Type B pancreatic cell (in vitro differentiated cells): ENCODE measurements at regions not wholly inside any gene's neighbourhood (a gene's known extent, or its start where the extent isn't known, plus 50 kb on each side); places are given as distances from the start of the nearest gene placed in this dataset.

ENCODE experiments used
- DNase-seq: peaks from one replicate; pipeline ENCODE4 v3.0.0; 2021; ENCODE audit warnings: mixed read lengths; ENCODE audit not compliant: unreplicated experiment; ENCODE audit errors: extremely low spot score
- H3K27ac Mint-ChIP-seq: 2 replicates; pipeline ENCODE4 v1.8.0; 2021; ENCODE audit warnings: mild to moderate bottlenecking, mixed read lengths
- H3K27me3 Mint-ChIP-seq: 2 replicates; pipeline ENCODE4 v1.8.0; 2021; ENCODE audit warnings: mixed read lengths
- H3K36me3 Mint-ChIP-seq: 2 replicates; pipeline ENCODE4 v1.8.0; 2021; ENCODE audit warnings: mixed read lengths
- H3K4me1 Mint-ChIP-seq: one replicate; pipeline ENCODE4 v1.8.0; 2021; ENCODE audit warnings: mixed read lengths; ENCODE audit not compliant: unreplicated experiment
- H3K4me3 Mint-ChIP-seq: 2 replicates; pipeline ENCODE4 v1.8.0; 2021; ENCODE audit warnings: mild to moderate bottlenecking, mixed read lengths
- H3K9me3 Mint-ChIP-seq: 2 replicates; pipeline ENCODE4 v1.8.0; 2021; ENCODE audit warnings: mixed read lengths
- TF ChIP-seq, protein P1 (sequence below): fragments of 200-600 bp; sonication (generic); conservative IDR thresholded peaks from 2 replicates; pipeline ENCODE4 v1.5.0; 2021; ENCODE audit warnings: antibody characterized with exemption, mild to moderate bottlenecking

DNA sequence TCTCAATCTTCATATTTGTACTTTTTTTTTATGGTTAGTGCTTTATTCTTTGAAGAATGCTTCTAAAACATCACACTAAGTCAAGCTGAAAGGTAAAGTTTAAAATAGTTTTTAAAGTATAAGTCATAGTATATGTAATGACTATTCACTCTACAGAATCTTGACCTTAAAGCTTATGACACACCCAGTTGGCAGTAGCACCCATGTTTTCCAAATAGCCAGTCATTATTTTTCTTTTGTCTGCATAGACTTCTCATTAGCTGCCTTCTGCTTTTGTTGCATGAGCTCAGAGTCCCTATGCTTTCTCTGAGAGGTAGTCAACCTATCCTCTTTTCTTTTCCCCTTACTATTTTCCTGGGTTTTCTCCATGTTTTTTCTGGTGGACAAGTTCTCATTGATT is 231.5 kb downstream of the PCDH18 start:
- Mint-ChIP-seq H3K27me3 (no peaks in the 10 kb centered on the region), H3K27ac (peak overlapping the region; percentile 8), H3K4me3 (no peak overlapping the region), H3K36me3 (no peaks in the 10 kb centered on the region), H3K9me3 (peaks cover 5% of the 10 kb centered on the region), H3K4me1 (peaks cover 6% of the 10 kb centered on the region)
- TF ChIP-seq, protein P1, sequence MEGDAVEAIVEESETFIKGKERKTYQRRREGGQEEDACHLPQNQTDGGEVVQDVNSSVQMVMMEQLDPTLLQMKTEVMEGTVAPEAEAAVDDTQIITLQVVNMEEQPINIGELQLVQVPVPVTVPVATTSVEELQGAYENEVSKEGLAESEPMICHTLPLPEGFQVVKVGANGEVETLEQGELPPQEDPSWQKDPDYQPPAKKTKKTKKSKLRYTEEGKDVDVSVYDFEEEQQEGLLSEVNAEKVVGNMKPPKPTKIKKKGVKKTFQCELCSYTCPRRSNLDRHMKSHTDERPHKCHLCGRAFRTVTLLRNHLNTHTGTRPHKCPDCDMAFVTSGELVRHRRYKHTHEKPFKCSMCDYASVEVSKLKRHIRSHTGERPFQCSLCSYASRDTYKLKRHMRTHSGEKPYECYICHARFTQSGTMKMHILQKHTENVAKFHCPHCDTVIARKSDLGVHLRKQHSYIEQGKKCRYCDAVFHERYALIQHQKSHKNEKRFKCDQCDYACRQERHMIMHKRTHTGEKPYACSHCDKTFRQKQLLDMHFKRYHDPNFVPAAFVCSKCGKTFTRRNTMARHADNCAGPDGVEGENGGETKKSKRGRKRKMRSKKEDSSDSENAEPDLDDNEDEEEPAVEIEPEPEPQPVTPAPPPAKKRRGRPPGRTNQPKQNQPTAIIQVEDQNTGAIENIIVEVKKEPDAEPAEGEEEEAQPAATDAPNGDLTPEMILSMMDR: no peak
- DNase-seq: no peak

DNA sequence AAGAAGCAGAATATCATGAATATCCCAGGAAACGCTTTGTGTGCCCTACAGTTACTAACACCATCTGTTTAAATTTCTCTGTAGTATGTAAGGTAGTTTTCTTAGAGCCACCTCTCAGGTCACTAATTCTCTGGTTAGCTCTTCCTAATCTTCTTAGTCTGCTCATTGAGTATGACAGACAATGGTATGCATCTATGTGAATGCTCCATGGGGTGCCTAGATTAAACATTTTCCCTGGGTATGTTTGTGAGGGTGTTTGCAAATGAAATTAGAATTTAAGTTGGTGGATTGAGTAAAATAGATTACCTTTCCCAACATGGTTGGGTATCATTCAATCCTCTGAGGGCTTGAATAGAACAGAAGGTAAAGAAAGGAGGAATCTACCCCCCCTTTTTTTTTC is 233.0 kb downstream of the PCDH18 start:
- H3K9me3 Mint-ChIP-seq: peaks cover 5% of the 10 kb centered on the region
- peaks cover 6% of the 10 kb centered on the region for H3K4me1 Mint-ChIP-seq

DNA sequence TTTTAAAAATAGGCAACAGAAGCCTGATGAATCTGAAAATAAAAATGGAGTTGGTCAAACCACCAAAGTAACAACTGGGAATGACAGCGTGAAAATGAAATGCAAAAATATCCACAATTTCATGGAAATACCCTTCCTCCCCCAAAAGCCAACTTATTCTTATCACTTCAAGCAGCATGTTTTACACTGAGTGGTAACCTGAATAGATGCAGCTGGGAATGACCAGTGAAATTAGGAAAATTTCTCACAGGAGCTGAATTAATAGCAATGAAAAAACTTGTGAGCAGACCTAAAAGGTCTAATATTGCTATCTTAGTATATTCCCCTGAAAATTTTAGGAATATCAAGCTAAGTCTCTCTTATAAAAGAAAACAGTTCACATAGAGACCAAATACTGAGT is 239.0 kb downstream of the PCDH18 start:
- peaks cover 5% of the 10 kb centered on the region for H3K9me3 Mint-ChIP-seq

More for the DNA sequence above, 233.0 kb downstream of the PCDH18 start:
- no peaks in the 10 kb centered on the region for H3K27me3 Mint-ChIP-seq
- TF ChIP-seq, protein P1: no peak
- no peak for DNase-seq
- no peaks in the 10 kb centered on the region for H3K36me3 Mint-ChIP-seq
- H3K27ac Mint-ChIP-seq: no peak overlapping the region
- H3K4me3 Mint-ChIP-seq: no peak overlapping the region

DNA sequence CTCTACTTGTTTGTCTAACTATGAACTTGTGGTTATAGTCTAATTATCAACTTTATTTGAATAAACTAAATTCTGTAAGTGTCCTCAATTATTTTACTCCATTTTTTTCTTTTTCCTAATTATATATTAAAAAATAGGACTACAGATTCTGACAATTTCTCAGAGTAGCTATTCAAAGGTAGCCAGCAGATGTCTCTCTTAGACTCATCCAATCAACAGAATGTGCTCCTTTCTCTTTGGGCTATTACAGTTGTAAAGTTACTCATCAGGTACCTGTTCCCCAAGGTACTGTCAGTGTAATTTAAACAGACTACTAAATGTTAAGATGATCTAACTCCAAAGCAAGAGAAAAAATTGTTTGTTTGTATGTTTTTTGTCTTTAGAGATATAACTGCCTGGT is 248.6 kb downstream of the PCDH18 start:
- Mint-ChIP-seq H3K4me1 (peaks cover 3% of the 10 kb centered on the region), H3K27me3 (no peaks in the 10 kb centered on the region), H3K4me3 (no peak overlapping the region), H3K36me3 (no peaks in the 10 kb centered on the region), H3K9me3 (no peaks in the 10 kb centered on the region), H3K27ac (no peak overlapping the region)
- TF ChIP-seq, protein P1: no peak
- DNase-seq: no peak

More for the DNA sequence above, 239.0 kb downstream of the PCDH18 start:
- Mint-ChIP-seq H3K27me3 (no peaks in the 10 kb centered on the region), H3K4me3 (no peak overlapping the region), H3K27ac (no peak overlapping the region), H3K4me1 (no peaks in the 10 kb centered on the region), H3K36me3 (no peaks in the 10 kb centered on the region)
- no peak for DNase-seq
- TF ChIP-seq, protein P1: no peak

DNA sequence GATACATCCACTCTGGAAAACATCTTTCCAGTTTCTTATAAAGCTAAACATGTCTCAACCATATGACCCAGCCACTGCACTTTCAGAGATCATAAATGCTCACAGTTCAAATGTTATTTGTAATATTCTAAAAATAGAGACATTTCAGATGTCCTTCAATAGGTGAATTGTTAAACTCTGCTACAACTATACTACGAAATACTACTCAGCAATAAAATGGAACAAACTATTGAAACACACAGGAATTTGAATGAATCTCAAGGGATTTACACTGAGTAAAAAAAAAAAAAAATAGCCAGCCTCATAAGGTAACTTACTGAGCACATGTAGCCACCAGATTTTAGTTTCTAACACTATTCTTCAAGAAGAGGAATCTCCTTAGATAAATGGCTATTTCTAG is 253.9 kb downstream of the PCDH18 start:
- no peaks in the 10 kb centered on the region for H3K27me3 Mint-ChIP-seq
- no peaks in the 10 kb centered on the region for H3K9me3 Mint-ChIP-seq
- TF ChIP-seq, protein P1: no peak
- no peak overlapping the region for H3K4me3 Mint-ChIP-seq
- peaks cover 7% of the 10 kb centered on the region for H3K4me1 Mint-ChIP-seq
- no peaks in the 10 kb centered on the region for H3K36me3 Mint-ChIP-seq
- no peak for DNase-seq
- no peak overlapping the region for H3K27ac Mint-ChIP-seq

DNA sequence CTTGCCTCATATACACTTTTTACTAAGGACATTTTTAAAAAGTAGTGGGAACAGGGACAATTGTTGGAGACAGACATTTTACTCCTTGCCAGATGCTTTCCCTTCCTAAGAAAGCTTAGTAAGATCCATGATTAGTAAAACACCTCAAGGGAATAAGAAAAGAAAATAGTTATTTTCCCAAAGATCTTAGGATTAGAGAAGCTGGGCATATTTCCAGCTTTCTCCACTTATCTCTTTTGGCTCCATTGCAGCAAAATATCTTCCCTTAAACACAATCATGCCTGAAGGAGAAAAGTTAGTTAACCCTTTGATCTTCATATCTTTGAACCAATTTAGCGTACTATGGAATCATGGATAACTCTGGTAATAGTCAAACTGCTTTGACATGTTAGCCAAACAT is 257.9 kb downstream of the PCDH18 start:
- Mint-ChIP-seq H3K4me1 (peaks cover 7% of the 10 kb centered on the region), H3K4me3 (no peak overlapping the region), H3K27ac (no peak overlapping the region), H3K36me3 (peaks cover 4% of the 10 kb centered on the region), H3K27me3 (no peaks in the 10 kb centered on the region), H3K9me3 (no peaks in the 10 kb centered on the region)
- TF ChIP-seq, protein P1: no peak
- no peak for DNase-seq
